Thoracic aorta (tissue), 2 donors: ENCODE measurements at regions not wholly inside any gene's neighbourhood (a gene's known extent, or its start where the extent isn't known, plus 50 kb on each side); places are given as distances from the start of the nearest gene placed in this dataset.

ENCODE experiments used
- ATAC-seq: fragments of 150-250 bp; one replicate; pipeline ENCODE4 v1.8.0; 2017; ENCODE audit warnings: low read depth; ENCODE audit not compliant: insufficient number of reproducible peaks, low FRiP score
- DNase-seq: peaks from one replicate; pipeline ENCODE4 v3.0.0-alpha.2; 2020; ENCODE audit warnings: low spot score
- H3K27ac ChIP-seq, 2 donors: fragments of 200-600 bp; sonication (generic); 1 replicate in 1 of 2; 2 replicates in 1 of 2; pipeline ENCODE4 v1.5.1; 2016; ENCODE audit warnings: mild to moderate bottlenecking in 2 of 2, moderate library complexity in 2 of 2
- H3K27me3 ChIP-seq: fragments of 200-600 bp; sonication (generic); replicated peaks from 2 replicates; pipeline ENCODE4 v1.6.0; 2016; ENCODE audit warnings: mild to moderate bottlenecking; ENCODE audit not compliant: insufficient read depth
- H3K36me3 ChIP-seq: fragments of 200-600 bp; sonication (generic); one replicate; pipeline ENCODE4 v1.5.1; 2016
- H3K4me1 ChIP-seq, 2 donors: fragments of 200-600 bp; sonication (generic); 1 replicate in 1 of 2; 2 replicates in 1 of 2; pipeline versions ENCODE4 v1.5.1 to v1.6.0; 2016; ENCODE audit warnings: low read depth in 2 of 2, mild to moderate bottlenecking in 1 of 2; ENCODE audit not compliant: control insufficient read depth in 1 of 2
- H3K4me3 ChIP-seq: fragments of 200-600 bp; sonication (generic); 2 replicates; pipeline ENCODE4 v1.5.1; 2016; ENCODE audit warnings: mild to moderate bottlenecking
- H3K9me3 ChIP-seq: fragments of 200-600 bp; sonication (generic); 2 replicates; pipeline ENCODE4 v1.5.1; 2016
- TF ChIP-seq, protein P1 (sequence below): fragments of 200-600 bp; sonication (generic); IDR thresholded peaks from one replicate; pipeline ENCODE4 v1.5.1; 2019; ENCODE audit warnings: antibody characterized with exemption

DNA sequence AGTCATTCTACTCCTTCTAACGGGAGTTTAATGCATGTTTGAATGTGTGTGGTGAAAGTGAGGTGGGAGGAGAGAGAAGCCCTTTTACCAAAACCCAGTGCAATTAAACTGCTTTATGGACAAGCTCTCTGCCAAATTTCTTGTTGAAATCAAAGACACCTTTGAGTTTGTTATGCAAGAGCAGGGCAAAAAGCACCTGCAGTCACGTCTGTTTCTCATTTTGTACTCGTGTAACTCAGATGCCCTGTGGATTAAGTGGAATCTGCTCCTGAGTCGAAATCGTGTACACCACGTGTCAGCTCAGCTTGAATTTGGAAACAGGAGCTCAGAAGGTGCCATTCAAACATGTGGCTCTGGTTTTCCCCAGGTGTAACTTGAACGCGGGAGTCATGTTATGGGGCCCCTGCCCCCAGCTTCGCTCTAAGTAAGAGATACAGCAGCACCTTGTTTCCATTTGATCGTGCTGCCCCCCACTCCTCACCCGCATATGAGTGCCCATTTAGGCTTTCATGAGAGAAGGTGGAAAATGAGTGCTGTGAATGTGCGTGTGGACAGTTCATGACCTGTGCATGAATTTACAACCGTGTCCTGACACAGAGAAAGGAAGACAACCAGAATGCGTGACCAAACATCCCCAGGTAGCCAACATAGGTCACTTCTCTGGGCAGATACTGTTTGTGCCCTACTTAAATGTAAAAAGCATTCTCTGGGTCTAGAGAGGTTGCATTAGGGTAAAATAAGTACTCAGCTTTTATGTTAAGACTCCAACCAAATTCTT is 347.0 kb upstream of the SLC30A5 start:
- no peaks in the 10 kb centered on the region for H3K9me3 ChIP-seq
- no peaks in the 10 kb centered on the region for H3K27me3 ChIP-seq
- ATAC-seq (no peak), DNase-seq (no peak)
- no peak overlapping the region for H3K27ac ChIP-seq
- TF ChIP-seq, protein P1, sequence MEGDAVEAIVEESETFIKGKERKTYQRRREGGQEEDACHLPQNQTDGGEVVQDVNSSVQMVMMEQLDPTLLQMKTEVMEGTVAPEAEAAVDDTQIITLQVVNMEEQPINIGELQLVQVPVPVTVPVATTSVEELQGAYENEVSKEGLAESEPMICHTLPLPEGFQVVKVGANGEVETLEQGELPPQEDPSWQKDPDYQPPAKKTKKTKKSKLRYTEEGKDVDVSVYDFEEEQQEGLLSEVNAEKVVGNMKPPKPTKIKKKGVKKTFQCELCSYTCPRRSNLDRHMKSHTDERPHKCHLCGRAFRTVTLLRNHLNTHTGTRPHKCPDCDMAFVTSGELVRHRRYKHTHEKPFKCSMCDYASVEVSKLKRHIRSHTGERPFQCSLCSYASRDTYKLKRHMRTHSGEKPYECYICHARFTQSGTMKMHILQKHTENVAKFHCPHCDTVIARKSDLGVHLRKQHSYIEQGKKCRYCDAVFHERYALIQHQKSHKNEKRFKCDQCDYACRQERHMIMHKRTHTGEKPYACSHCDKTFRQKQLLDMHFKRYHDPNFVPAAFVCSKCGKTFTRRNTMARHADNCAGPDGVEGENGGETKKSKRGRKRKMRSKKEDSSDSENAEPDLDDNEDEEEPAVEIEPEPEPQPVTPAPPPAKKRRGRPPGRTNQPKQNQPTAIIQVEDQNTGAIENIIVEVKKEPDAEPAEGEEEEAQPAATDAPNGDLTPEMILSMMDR, result no peak
- no peak overlapping the region for H3K4me3 ChIP-seq
- no peaks in the 10 kb centered on the region for H3K36me3 ChIP-seq
- no peaks in the 10 kb centered on the region for H3K4me1 ChIP-seq

DNA sequence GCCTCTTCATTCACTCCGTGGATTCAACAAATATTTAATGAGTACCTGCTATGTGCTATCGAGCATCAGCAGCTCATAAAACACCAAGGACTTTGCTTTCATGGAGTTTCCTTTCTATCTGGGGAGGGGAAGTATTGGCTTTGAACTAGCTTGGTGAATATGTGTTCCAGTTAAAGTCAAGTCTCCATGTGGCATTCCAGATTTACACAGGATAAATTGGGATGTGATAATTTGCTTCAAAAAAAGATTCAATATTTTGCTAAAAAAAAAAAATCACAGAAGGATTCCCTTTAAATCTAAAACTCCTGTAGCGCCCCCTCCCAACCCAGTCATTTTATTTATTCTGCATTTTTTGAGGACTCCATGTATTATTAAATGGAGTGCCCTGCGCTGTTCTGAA is 346.3 kb upstream of the SLC30A5 start:
- TF ChIP-seq, protein P1, result no peak
- H3K27ac ChIP-seq, result no peak overlapping the region
- no peak for ATAC-seq
- no peak overlapping the region for H3K4me3 ChIP-seq
- H3K4me1 ChIP-seq, result no peaks in the 10 kb centered on the region
- no peaks in the 10 kb centered on the region for H3K27me3 ChIP-seq
- H3K36me3 ChIP-seq, result no peaks in the 10 kb centered on the region
- H3K9me3 ChIP-seq, result no peaks in the 10 kb centered on the region
- no peak for DNase-seq

DNA sequence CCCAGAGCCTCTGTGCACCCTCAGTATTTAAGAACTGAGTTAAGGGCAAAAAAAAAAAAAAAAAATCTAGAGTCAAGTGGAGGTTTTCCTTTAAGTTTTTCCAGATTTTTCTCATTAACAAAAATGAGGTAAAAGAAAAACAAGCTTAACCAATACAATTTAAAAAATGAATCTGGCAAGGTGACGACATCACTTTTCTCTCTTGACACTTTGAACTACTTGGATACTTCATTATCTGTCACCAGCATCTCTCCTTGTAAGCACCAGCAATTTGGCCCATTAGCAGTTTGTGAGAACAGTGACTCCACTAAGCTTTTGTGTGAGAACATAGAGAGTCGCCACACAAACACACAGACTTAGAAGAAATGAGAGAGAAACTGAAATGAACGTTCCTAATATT is 345.7 kb upstream of the SLC30A5 start:
- no peak overlapping the region for H3K27ac ChIP-seq
- H3K4me1 ChIP-seq, result no peaks in the 10 kb centered on the region
- H3K9me3 ChIP-seq, result no peaks in the 10 kb centered on the region
- ATAC-seq (no peak), DNase-seq (no peak)
- TF ChIP-seq, protein P1, result no peak
- no peaks in the 10 kb centered on the region for H3K36me3 ChIP-seq
- H3K4me3 ChIP-seq, result no peak overlapping the region
- no peaks in the 10 kb centered on the region for H3K27me3 ChIP-seq

DNA sequence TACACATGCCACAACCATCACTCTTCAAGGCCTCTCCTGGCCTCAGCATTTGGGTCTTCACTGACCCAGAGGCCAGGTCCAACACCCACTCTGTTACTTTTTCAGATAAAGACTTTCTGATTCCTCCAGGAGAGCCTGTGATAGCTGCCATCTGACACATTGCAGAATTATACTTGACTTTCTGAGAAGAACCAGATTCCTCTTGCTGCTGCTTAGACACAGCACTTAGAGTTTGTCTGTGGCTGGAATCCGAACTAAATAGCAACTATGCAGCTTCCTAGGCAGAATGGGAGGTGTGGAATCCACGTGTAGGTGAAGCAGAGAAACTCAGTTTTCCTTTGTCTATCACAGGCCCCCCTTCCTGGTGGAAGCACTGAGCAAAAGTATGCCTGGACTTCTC is 344.7 kb upstream of the SLC30A5 start:
- no peaks in the 10 kb centered on the region for H3K9me3 ChIP-seq
- ATAC-seq (no peak), DNase-seq (no peak)
- H3K4me1 ChIP-seq, result no peaks in the 10 kb centered on the region
- TF ChIP-seq, protein P1, result no peak
- no peak overlapping the region for H3K27ac ChIP-seq
- H3K36me3 ChIP-seq, result no peaks in the 10 kb centered on the region
- no peaks in the 10 kb centered on the region for H3K27me3 ChIP-seq
- H3K4me3 ChIP-seq, result no peak overlapping the region

DNA sequence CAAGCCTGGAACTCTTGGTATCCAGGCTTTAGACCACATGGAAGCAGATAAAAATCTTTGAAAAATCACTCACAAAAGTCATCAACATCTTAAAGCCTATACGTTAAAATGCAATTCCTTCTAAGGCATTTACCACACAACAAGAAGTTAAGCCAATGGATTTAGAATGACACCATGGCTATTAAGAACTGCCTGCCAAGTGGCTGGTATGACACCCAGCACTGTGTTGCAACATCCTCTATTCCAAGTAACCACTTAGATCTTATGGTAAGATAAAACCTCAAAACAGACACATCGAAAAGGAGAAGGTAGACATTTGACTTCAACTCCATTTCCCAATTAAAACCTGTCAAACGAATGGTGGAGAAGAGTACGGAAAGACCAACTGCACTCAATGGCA is 344.2 kb upstream of the SLC30A5 start:
- Histone ChIP-seq H3K4me1 (no peaks in the 10 kb centered on the region), H3K9me3 (no peaks in the 10 kb centered on the region), H3K4me3 (no peak overlapping the region), H3K27me3 (no peaks in the 10 kb centered on the region), H3K36me3 (no peaks in the 10 kb centered on the region), H3K27ac (no peak overlapping the region)
- ATAC-seq (no peak), DNase-seq (no peak)
- TF ChIP-seq, protein P1, result no peak
